Kidney epithelial cell (primary cell): ENCODE measurements at regions not wholly inside any gene's neighbourhood (a gene's known extent, or its start where the extent isn't known, plus 50 kb on each side); places are given as distances from the start of the nearest gene placed in this dataset.
"Not testable (repeated sequence)": the region's sequence is repeated elsewhere in the genome, so short reads cannot be mapped to it uniquely, and the experiment has no call there.

ENCODE experiments used
- DNase-seq: peaks from one replicate; pipeline ENCODE4 v3.0.0-alpha.2; 2010; ENCODE audit warnings: low read depth
- H3K27me3 ChIP-seq: 2 replicates; pipeline ENCODE4 v1.6.0; 2011; ENCODE audit warnings: low read length; ENCODE audit not compliant: control insufficient read depth, insufficient read depth
- H3K36me3 ChIP-seq: 2 replicates; pipeline ENCODE4 v1.5.1; 2011; ENCODE audit warnings: low read length; ENCODE audit not compliant: control insufficient read depth, insufficient read depth
- H3K4me3 ChIP-seq: 2 replicates; pipeline ENCODE4 v1.5.1; 2011; ENCODE audit warnings: low read depth, mild to moderate bottlenecking, control low read depth, low read length
- CTCF ChIP-seq: IDR thresholded peaks from 2 replicates; pipeline ENCODE4 v1.5.1; 2011; ENCODE audit warnings: mild to moderate bottlenecking, moderate library complexity, low read length, control low read depth, inconsistent platforms; ENCODE audit not compliant: insufficient read depth, poor library complexity, severe bottlenecking

GRCh38 chr11:130533113-130533798 lies 84.8 kb downstream of the ADAMTS15 start:
- TF ChIP-seq CTCF = no peak

GRCh38 chr11:130533871-130534270 lies 85.4 kb downstream of the ADAMTS15 start:
- DNase-seq = no peak
- TF ChIP-seq CTCF = no peak

More at GRCh38 chr11:130533113-130533798, 84.8 kb downstream of the ADAMTS15 start:
- no peaks in the 10 kb centered on the region for H3K36me3 ChIP-seq
- no peak overlapping the region for H3K4me3 ChIP-seq
- H3K27me3 ChIP-seq = no peaks in the 10 kb centered on the region
- DNase-seq = no peak

GRCh38 chr11:130534551-130534950 lies 86.1 kb downstream of the ADAMTS15 start:
- Histone ChIP-seq H3K27me3 (no peaks in the 10 kb centered on the region), H3K36me3 (no peaks in the 10 kb centered on the region), H3K4me3 (no peak overlapping the region)
- DNase-seq = no peak
- TF ChIP-seq CTCF = no peak

More at GRCh38 chr11:130533871-130534270, 85.4 kb downstream of the ADAMTS15 start:
- no peaks in the 10 kb centered on the region for H3K27me3 ChIP-seq
- no peak overlapping the region for H3K4me3 ChIP-seq
- no peaks in the 10 kb centered on the region for H3K36me3 ChIP-seq

GRCh38 chr11:130535520-130535919 lies 87.1 kb downstream of the ADAMTS15 start:
- TF ChIP-seq CTCF = no peak
- no peak for DNase-seq
- Histone ChIP-seq H3K4me3 (no peak overlapping the region), H3K36me3 (no peaks in the 10 kb centered on the region), H3K27me3 (no peaks in the 10 kb centered on the region)

GRCh38 chr11:130536106-130537040 lies 87.9 kb downstream of the ADAMTS15 start:
- DNase-seq = no peak

GRCh38 chr11:130539680-130540079 lies 91.2 kb downstream of the ADAMTS15 start:
- not testable (repeated sequence) for H3K27me3 ChIP-seq, DNase-seq, H3K36me3 ChIP-seq, H3K4me3 ChIP-seq

More at GRCh38 chr11:130536106-130537040, 87.9 kb downstream of the ADAMTS15 start:
- Histone ChIP-seq H3K36me3 (no peaks in the 10 kb centered on the region), H3K27me3 (no peaks in the 10 kb centered on the region), H3K4me3 (no peak overlapping the region)
- no peak for TF ChIP-seq CTCF
